Esophagus squamous epithelium (tissue), 5 donors: ENCODE measurements at regions not wholly inside any gene's neighbourhood (a gene's known extent, or its start where the extent isn't known, plus 50 kb on each side); places are given as distances from the start of the nearest gene placed in this dataset.

Source experiments
- DNase-seq: peaks from one replicate; lab custom pipeline; 2025; lab: John Stamatoyannopoulos, UW
- H3K27ac ChIP-seq, 4 donors: fragments of 200-600 bp; sonication (generic); one replicate each; pipeline ENCODE4 v1.5.1; 2016 to 2019; ENCODE audit warnings: mild to moderate bottlenecking in 1 of 4
- H3K27me3 ChIP-seq, 4 donors: fragments of 200-600 bp; sonication (generic); 1 replicate in 3 of 4; 2 replicates in 1 of 4; pipeline versions ENCODE4 v1.5.1 to v1.6.0; 2017 to 2021; ENCODE audit warnings: antibody characterized with exemption in 1 of 4
- H3K36me3 ChIP-seq, 3 donors: fragments of 200-600 bp; sonication (generic); one replicate each; pipeline ENCODE4 v1.5.1; 2016 to 2019
- H3K4me1 ChIP-seq, 3 donors: fragments of 200-600 bp; sonication (generic); one replicate each; pipeline ENCODE4 v1.5.1; 2017 to 2019
- H3K4me3 ChIP-seq, 4 donors: fragments of 200-600 bp; sonication (generic); 1 replicate in 3 of 4; 2 replicates in 1 of 4; pipeline ENCODE4 v1.5.1; 2016 to 2019; ENCODE audit warnings: mild to moderate bottlenecking in 2 of 4, moderate library complexity in 1 of 4
- H3K9me3 ChIP-seq, 3 donors: fragments of 200-600 bp; sonication (generic); one replicate each; pipeline ENCODE4 v1.5.1; 2016 to 2019
- CTCF ChIP-seq, 6 experiments: fragments of 450-650 bp in 4 of 6; fragments of 200-600 bp in 2 of 6; sonication (generic) in 2 of 6; IDR thresholded peaks; one replicate each; pipeline ENCODE4 v1.5.1; 2016 to 2019; ENCODE audit warnings: antibody characterized with exemption in 6 of 6, mild to moderate bottlenecking in 4 of 6, moderate library complexity in 4 of 6
- POLR2A ChIP-seq, 4 donors: fragments of 450-650 bp; IDR thresholded peaks; one replicate each; pipeline ENCODE4 v1.6.1; 2017; ENCODE audit warnings: antibody characterized with exemption in 4 of 4, mild to moderate bottlenecking in 4 of 4, moderate library complexity in 3 of 4
- WGBS, 2 donors: methylation state at CpG; one replicate each; pipeline ENCODE4 v1.1.5; 2018; 5-methylcytosine and 5-hydroxymethylcytosine counted together
- intact Hi-C: fragments of 100-400 bp; cut with DNase I; formaldehyde crosslinking; loops from one replicate; pipeline ENCODE4 v1.15.0; 2022
- donor health status: DM: yes; HTN: yes; CAD: no.

DNA sequence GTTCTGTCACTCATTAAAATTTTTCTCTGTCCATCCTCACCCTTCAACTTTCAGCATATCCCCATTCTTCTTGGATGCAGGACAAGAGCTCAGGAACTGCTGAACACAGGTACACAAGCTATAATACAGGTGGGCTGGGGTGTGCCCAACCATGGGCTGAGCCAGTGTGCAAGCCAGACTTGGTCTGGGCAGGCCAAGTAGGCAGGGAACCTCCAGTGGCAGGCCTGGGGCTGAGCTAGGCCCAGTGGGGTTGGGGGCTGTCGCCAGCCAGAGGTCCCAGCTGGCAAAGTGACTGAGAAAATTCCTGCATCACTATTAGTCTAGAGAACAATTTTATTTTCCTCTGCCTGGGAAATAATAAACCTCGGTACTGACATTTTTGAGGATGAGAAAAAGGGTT is 202.9 kb downstream of the LRRC3B start:
- 63 to 71% methylated on average over 2 of the region's 2 CpGs for WGBS, 2 donors
- no peak overlapping the region for H3K27ac ChIP-seq
- no peak overlapping the region for H3K4me3 ChIP-seq
- H3K27me3 ChIP-seq, result no peaks in the 10 kb centered on the region
- no peaks in the 10 kb centered on the region for H3K36me3 ChIP-seq
- no peaks in the 10 kb centered on the region for H3K4me1 ChIP-seq
- intact Hi-C loops, result no loop called here
- H3K9me3 ChIP-seq, result peaks cover 0 to 54% (median 12%) of the 10 kb centered on the region in 3 donors
- no peak for TF ChIP-seq CTCF (IDR thresholded peaks at IDR 0.05)
- TF ChIP-seq POLR2A (IDR thresholded peaks at IDR 0.05), result no peak
- DNase-seq, result no peak

- intact Hi-C loops, result no loop called here
- TF ChIP-seq POLR2A (IDR thresholded peaks at IDR 0.05) (no peak), CTCF (IDR thresholded peaks at IDR 0.05) (no peak)
- DNase-seq, result no peak
These were observed 204.6 kb downstream of the LRRC3B start for GRCh38 chr3:26827169-26827568.

DNA sequence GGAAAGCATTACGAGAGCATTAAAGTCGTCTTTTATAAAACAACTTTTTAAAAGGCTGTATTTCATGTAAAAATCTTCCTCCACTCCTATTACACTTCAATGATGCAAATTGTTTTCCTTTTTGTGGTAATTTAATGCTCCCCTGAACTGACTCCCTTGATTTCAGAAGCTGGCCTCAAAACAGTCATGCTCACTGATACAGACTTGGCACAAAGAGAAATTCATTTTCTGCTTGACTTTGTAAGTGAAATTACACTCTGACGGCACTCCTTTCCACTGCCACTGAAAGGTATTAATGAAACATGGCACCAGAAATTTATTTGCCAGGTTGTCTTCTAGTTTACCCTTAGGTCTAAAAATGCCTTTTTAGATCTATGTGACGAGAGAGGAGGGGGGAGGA is 215.5 kb downstream of the LRRC3B start:
- H3K4me1 ChIP-seq, result no peaks in the 10 kb centered on the region
- H3K27me3 ChIP-seq, result no peaks in the 10 kb centered on the region
- H3K36me3 ChIP-seq, result no peaks in the 10 kb centered on the region
- intact Hi-C loops, result no loop called here
- no peaks in the 10 kb centered on the region for H3K9me3 ChIP-seq
- H3K4me3 ChIP-seq, result no peak overlapping the region
- WGBS, 2 donors, result 47 to 61% methylated on average over 4 of the region's 4 CpGs
- no peak for TF ChIP-seq CTCF (IDR thresholded peaks at IDR 0.05)
- no peak for TF ChIP-seq POLR2A (IDR thresholded peaks at IDR 0.05)
- no peak for DNase-seq
- H3K27ac ChIP-seq, result no peak overlapping the region

More at GRCh38 chr3:26827169-26827568, 204.6 kb downstream of the LRRC3B start:
- Histone ChIP-seq H3K27me3 (no peaks in the 10 kb centered on the region), H3K27ac (no peak overlapping the region), H3K36me3 (no peaks in the 10 kb centered on the region), H3K9me3 (peaks cover 0 to 39% (median 6%) of the 10 kb centered on the region in 3 donors), H3K4me3 (no peak overlapping the region), H3K4me1 (no peaks in the 10 kb centered on the region)
- WGBS, 2 donors, result 0% methylated on average over 1 of the region's 1 CpG; no CpG with 5 or more reads in 1 of the 2 donors

GRCh38 chr3:26839001-26839400 is 216.4 kb downstream of the LRRC3B start:
- no peak for TF ChIP-seq CTCF (IDR thresholded peaks at IDR 0.05)
- no peak for TF ChIP-seq POLR2A (IDR thresholded peaks at IDR 0.05)
- Histone ChIP-seq H3K27ac (no peak overlapping the region), H3K4me3 (no peak overlapping the region), H3K4me1 (no peaks in the 10 kb centered on the region), H3K9me3 (no peaks in the 10 kb centered on the region), H3K36me3 (no peaks in the 10 kb centered on the region), H3K27me3 (no peaks in the 10 kb centered on the region)
- intact Hi-C loops, result no loop called here
- WGBS, 2 donors, result 79 to 91% methylated on average over 1 of the region's 1 CpG
- DNase-seq, result no peak

DNA sequence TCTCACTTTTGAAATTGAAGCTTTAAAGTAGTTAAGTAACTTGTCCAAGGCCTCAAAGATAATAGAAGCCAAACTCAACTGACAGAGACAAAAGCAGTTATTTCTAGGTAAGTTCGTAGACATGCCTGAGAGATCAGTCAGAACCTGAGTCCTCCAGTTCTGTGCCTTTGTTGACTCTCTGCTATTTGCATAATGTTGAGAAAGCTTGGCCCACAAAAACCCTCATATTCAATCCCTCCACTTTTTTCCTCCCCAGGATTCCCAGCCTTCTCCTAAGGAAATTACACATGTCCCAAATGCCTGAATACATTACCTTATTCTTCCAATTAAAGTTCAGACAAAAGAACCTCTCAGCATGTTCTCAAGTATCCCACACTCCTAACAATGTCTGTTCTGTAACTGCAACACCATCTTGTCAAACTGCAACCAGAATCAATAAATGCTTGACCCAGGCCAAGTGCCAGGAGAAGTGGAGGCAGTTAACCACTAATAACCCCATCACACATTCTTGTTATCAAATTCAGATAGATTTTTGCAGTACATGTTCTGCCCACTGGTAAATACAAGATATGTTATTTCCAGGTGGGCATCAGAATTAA is 217.8 kb downstream of the LRRC3B start:
- no peak for DNase-seq
- intact Hi-C loops, result no loop called here
- Histone ChIP-seq H3K9me3 (no peaks in the 10 kb centered on the region), H3K4me3 (no peak overlapping the region), H3K27ac (no peak overlapping the region), H3K4me1 (no peaks in the 10 kb centered on the region), H3K36me3 (no peaks in the 10 kb centered on the region), H3K27me3 (no peaks in the 10 kb centered on the region)
- TF ChIP-seq POLR2A (IDR thresholded peaks at IDR 0.05), result no peak
- no peak for TF ChIP-seq CTCF (IDR thresholded peaks at IDR 0.05)
- 50 to 53% methylated on average over 1 of the region's 1 CpG for WGBS, 2 donors
